ENCODE measurements at regions not wholly inside any gene's neighbourhood (a gene's known extent, or its start where the extent isn't known, plus 50 kb on each side); places are given as distances from the start of the nearest gene placed in this dataset.

DNA sequence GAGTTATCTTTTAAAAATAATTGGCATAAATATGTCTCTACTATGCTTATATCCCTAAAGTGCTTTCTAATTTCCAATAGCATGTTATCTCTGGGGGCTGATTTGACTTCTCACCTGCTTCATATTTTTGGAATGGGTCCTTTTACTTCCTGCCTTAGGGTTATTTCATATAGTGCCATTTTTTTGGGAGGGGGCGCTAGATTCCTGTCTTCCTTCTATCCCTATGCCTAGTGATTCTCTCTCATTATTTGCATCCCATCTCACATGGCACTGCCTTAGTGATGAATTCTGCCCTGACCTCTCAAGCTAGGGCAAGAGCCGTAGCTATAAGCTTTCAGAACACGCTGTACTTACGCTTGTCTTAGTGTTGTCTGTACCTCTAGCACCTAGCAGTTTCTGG lies 150.3 kb upstream of the SLITRK3 start:
- TF ChIP-seq, protein P1, sequence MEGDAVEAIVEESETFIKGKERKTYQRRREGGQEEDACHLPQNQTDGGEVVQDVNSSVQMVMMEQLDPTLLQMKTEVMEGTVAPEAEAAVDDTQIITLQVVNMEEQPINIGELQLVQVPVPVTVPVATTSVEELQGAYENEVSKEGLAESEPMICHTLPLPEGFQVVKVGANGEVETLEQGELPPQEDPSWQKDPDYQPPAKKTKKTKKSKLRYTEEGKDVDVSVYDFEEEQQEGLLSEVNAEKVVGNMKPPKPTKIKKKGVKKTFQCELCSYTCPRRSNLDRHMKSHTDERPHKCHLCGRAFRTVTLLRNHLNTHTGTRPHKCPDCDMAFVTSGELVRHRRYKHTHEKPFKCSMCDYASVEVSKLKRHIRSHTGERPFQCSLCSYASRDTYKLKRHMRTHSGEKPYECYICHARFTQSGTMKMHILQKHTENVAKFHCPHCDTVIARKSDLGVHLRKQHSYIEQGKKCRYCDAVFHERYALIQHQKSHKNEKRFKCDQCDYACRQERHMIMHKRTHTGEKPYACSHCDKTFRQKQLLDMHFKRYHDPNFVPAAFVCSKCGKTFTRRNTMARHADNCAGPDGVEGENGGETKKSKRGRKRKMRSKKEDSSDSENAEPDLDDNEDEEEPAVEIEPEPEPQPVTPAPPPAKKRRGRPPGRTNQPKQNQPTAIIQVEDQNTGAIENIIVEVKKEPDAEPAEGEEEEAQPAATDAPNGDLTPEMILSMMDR (conservative IDR thresholded peaks at IDR 0.05), result no peak
- H3K27ac ChIP-seq, result no peak overlapping the region

DNA sequence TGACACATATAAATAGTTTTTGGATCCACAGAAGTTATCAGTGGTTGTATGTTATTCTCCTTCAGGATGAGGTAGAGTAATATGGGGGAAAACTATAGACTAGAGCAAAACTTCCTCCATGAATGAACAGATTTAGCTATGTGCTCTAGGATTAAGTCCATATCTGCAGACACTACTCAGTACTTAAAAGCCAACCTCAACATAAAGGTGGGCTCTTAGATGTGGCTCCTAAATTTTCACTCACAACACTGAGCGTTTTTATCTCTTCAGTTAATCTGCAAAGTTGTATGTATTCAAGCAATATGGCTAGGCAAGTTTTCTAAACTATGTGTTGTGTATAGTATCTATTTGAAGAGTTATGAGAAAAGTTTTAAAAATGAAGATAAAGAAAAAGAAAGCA lies 147.0 kb upstream of the SLITRK3 start:
- TF ChIP-seq, protein P1 (conservative IDR thresholded peaks at IDR 0.05), result no peak

DNA sequence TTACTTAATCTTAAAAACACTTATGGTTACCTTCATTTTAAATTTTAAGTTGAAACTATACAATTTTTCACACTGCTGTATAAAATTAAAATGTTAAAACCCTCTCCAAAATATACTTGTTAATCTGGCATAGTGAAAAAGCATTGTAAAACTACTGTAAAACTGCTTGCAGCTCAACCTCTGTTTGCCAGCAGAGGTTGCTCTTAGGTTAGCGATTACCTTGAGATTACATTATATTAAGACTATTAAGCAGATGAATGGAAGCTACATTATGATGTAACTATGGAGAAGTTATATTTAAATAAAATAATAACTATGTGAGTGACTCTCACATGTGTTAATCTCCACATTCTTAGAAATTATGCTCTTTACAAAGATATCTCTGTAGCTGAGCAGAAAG lies 143.6 kb upstream of the SLITRK3 start:
- TF ChIP-seq, protein P1 (conservative IDR thresholded peaks at IDR 0.05), result peak; percentile 79
- no peak overlapping the region for H3K27ac ChIP-seq

More for the DNA sequence above, 147.0 kb upstream of the SLITRK3 start:
- no peak overlapping the region for H3K27ac ChIP-seq

DNA sequence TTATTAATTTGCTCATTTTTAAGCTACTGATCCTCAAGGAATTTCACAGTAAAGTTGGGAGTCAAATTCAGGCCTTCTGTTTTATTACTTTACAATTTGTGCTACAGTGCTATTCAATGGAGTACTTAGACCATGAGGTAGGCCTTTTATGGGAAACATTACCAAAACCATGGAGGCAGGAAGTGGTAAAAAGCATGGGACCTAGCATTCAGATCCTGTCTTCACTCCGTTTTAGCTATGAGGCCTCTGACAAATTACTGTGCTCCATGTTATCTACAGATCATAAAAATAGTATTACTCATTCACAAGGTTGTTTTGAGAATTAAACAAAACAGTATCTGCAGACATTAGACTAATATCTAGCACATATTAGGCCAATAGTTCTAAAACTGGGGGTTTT lies 140.6 kb upstream of the SLITRK3 start:
- TF ChIP-seq, protein P1 (conservative IDR thresholded peaks at IDR 0.05), result no peak

More for the DNA sequence above, 140.6 kb upstream of the SLITRK3 start:
- H3K27ac ChIP-seq, result no peak overlapping the region

Data from VCaP (cell line).